Erythroblast (primary cell): ENCODE measurements at regions not wholly inside any gene's neighbourhood (a gene's known extent, or its start where the extent isn't known, plus 50 kb on each side); places are given as distances from the start of the nearest gene placed in this dataset.

Experiments used
- GATA1 ChIP-seq: IDR thresholded peaks from 2 replicates; pipeline ENCODE4 v1.6.1; 2011; ENCODE audit warnings: low read depth, mild to moderate bottlenecking, control low read depth, low read length, moderate library complexity
- POLR2A ChIP-seq: IDR thresholded peaks from 2 replicates; pipeline ENCODE4 v1.6.1; 2011; ENCODE audit warnings: mild to moderate bottlenecking, low read length

DNA sequence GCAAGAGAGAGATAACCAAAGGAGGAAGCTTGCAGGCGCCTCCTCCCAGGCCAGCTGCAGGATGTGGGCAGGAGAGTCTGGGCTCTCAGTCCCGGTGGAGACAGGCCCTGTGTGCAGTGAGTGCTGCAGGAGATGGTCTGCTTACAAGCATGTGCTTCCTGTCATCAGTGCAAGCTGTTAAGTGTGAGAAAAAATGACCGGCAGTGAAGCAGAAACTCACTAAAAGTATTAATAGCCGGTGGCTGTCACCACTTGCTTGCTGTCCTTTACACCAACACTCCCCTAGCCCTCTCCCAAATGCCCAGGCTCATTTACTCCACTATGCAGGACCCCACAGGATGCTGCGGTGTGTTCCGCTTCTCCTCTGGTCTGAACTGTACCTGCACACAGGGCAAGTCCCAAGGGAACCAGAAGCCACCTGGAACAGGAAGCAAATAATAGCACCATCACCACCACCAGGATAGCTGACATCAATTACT, 435.6 kb upstream of the HS6ST1 start:
- TF ChIP-seq POLR2A (no peak), GATA1 (no peak)
